ENCODE measurements at regions not wholly inside any gene's neighbourhood (a gene's known extent, or its start where the extent isn't known, plus 50 kb on each side); places are given as distances from the start of the nearest gene placed in this dataset.

GRCh38 chr6:66321017-66321416 is 614.0 kb upstream of the EYS start:
- DNase-seq: no peak
- Mint-ChIP-seq H3K27me3 (ENCODE audit: low read depth, poor library complexity) (no peaks in the 10 kb centered on the region), H3K4me1 (no peaks in the 10 kb centered on the region), H3K4me3 (no peak overlapping the region), H3K9me3 (no peaks in the 10 kb centered on the region), H3K27ac (no peak overlapping the region), H3K36me3 (ENCODE audit: low read depth) (no peaks in the 10 kb centered on the region)
- no peak for TF ChIP-seq CTCF (IDR thresholded peaks at IDR 0.05)

- TF ChIP-seq CTCF (IDR thresholded peaks at IDR 0.05): no peak
- Mint-ChIP-seq H3K4me1 (no peaks in the 10 kb centered on the region), H3K9me3 (peaks cover 30% of the 10 kb centered on the region), H3K27ac (no peak overlapping the region), H3K4me3 (no peak overlapping the region), H3K27me3 (ENCODE audit: low read depth, poor library complexity) (no peaks in the 10 kb centered on the region), H3K36me3 (ENCODE audit: low read depth) (peaks cover 21% of the 10 kb centered on the region)
- no peak for DNase-seq
Measured at GRCh38 chr6:66307490-66307889, 600.5 kb upstream of the EYS start.

GRCh38 chr6:66291905-66292304 is 584.9 kb upstream of the EYS start:
- Mint-ChIP-seq H3K9me3 (no peaks in the 10 kb centered on the region), H3K27me3 (ENCODE audit: low read depth, poor library complexity) (no peaks in the 10 kb centered on the region), H3K27ac (no peak overlapping the region), H3K4me1 (no peaks in the 10 kb centered on the region), H3K4me3 (no peak overlapping the region), H3K36me3 (ENCODE audit: low read depth) (no peaks in the 10 kb centered on the region)
- no peak for DNase-seq
- no peak for TF ChIP-seq CTCF (IDR thresholded peaks at IDR 0.05)

- H3K9me3 Mint-ChIP-seq: no peaks in the 10 kb centered on the region
- TF ChIP-seq CTCF (IDR thresholded peaks at IDR 0.05): no peak
Measured at GRCh38 chr6:66289889-66290288, 582.9 kb upstream of the EYS start.

GRCh38 chr6:66278115-66278514 is 571.1 kb upstream of the EYS start:
- H3K9me3 Mint-ChIP-seq: no peaks in the 10 kb centered on the region
- TF ChIP-seq CTCF (IDR thresholded peaks at IDR 0.05): no peak
- no peaks in the 10 kb centered on the region for H3K36me3 Mint-ChIP-seq (ENCODE audit: low read depth)
- no peak for DNase-seq
- H3K27me3 Mint-ChIP-seq (ENCODE audit: low read depth, poor library complexity): no peaks in the 10 kb centered on the region
- no peaks in the 10 kb centered on the region for H3K4me1 Mint-ChIP-seq
- no peak overlapping the region for H3K4me3 Mint-ChIP-seq
- H3K27ac Mint-ChIP-seq: no peak overlapping the region

More at GRCh38 chr6:66289889-66290288, 582.9 kb upstream of the EYS start:
- DNase-seq: no peak
- H3K36me3 Mint-ChIP-seq (ENCODE audit: low read depth): no peaks in the 10 kb centered on the region
- H3K4me1 Mint-ChIP-seq: no peaks in the 10 kb centered on the region
- H3K4me3 Mint-ChIP-seq: no peak overlapping the region
- H3K27ac Mint-ChIP-seq: no peak overlapping the region
- no peaks in the 10 kb centered on the region for H3K27me3 Mint-ChIP-seq (ENCODE audit: low read depth, poor library complexity)

GRCh38 chr6:66277400-66277799 is 570.4 kb upstream of the EYS start:
- Mint-ChIP-seq H3K27ac (no peak overlapping the region), H3K9me3 (no peaks in the 10 kb centered on the region), H3K4me3 (no peak overlapping the region), H3K27me3 (ENCODE audit: low read depth, poor library complexity) (no peaks in the 10 kb centered on the region), H3K4me1 (no peaks in the 10 kb centered on the region), H3K36me3 (ENCODE audit: low read depth) (no peaks in the 10 kb centered on the region)
- no peak for TF ChIP-seq CTCF (IDR thresholded peaks at IDR 0.05)
- no peak for DNase-seq
